Skeletal muscle tissue (tissue), 3 donors: ENCODE measurements at regions not wholly inside any gene's neighbourhood (a gene's known extent, or its start where the extent isn't known, plus 50 kb on each side); places are given as distances from the start of the nearest gene placed in this dataset.

Source experiments
- H3K27ac ChIP-seq: one replicate; pipeline ENCODE4 v1.7.0; 2013; ENCODE audit warnings: mild to moderate bottlenecking, low read depth, low read length, inconsistent platforms
- H3K27me3 ChIP-seq, 3 donors: one replicate each; pipeline ENCODE4 v1.7.0; 2013; ENCODE audit warnings: low read length in 3 of 3; ENCODE audit not compliant: control insufficient read depth in 3 of 3, insufficient read depth in 3 of 3
- H3K36me3 ChIP-seq, 3 donors: one replicate each; pipeline ENCODE4 v1.7.0; 2013; ENCODE audit warnings: low read length in 3 of 3; ENCODE audit not compliant: control insufficient read depth in 3 of 3, insufficient read depth in 3 of 3
- H3K4me1 ChIP-seq, 3 donors: one replicate each; pipeline ENCODE4 v1.7.0; 2013; ENCODE audit warnings: low read length in 3 of 3, mild to moderate bottlenecking in 3 of 3; ENCODE audit not compliant: control insufficient read depth in 3 of 3, insufficient read depth in 3 of 3
- H3K4me3 ChIP-seq, 3 donors: one replicate each; pipeline ENCODE4 v1.7.0; 2013; ENCODE audit warnings: low read length in 3 of 3
- H3K9ac ChIP-seq, 3 donors: one replicate each; pipeline ENCODE4 v1.7.0; 2013; ENCODE audit warnings: low read length in 3 of 3, mild to moderate bottlenecking in 3 of 3, moderate library complexity in 2 of 3, low read depth in 1 of 3
- H3K9me3 ChIP-seq, 3 donors: one replicate each; pipeline ENCODE4 v1.7.0; 2013; ENCODE audit warnings: low read length in 3 of 3; ENCODE audit not compliant: control insufficient read depth in 3 of 3
- donor health status: Osteomylitis.

- H3K36me3 ChIP-seq, result no peaks in the 10 kb centered on the region
- H3K9ac ChIP-seq, result no peak overlapping the region
- H3K27me3 ChIP-seq, result no peaks in the 10 kb centered on the region
- no peak overlapping the region for H3K27ac ChIP-seq
- no peaks in the 10 kb centered on the region for H3K4me1 ChIP-seq
- H3K4me3 ChIP-seq, result no peak overlapping the region
- H3K9me3 ChIP-seq, result peaks cover 0 to 2% (median 0%) of the 10 kb centered on the region in 3 donors
Observed at GRCh38 chr9:12980085-12980851, 205.4 kb downstream of the LURAP1L start.

DNA sequence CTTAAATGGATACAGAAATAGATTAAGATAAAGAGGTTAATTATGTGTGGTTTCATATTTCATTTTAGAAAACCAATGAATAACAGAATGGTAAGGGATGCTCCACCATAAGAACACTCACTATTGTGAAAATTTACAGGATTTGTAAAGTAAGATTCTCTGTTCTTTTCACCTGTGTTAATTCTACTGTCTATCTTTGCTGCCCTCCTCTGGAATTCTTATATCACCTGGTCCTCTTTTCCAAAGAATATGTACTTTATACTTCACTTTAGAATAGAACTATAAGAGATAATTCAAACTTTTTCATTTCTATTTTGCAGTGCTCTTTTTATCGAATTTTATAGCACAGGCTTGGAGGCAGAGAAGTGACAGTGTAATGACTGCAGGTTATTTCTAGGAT is 213.4 kb downstream of the LURAP1L start:
- Histone ChIP-seq H3K4me3 (no peak overlapping the region), H3K27me3 (no peaks in the 10 kb centered on the region), H3K9me3 (no peaks in the 10 kb centered on the region), H3K9ac (no peak overlapping the region), H3K27ac (no peak overlapping the region), H3K4me1 (no peaks in the 10 kb centered on the region), H3K36me3 (no peaks in the 10 kb centered on the region)

DNA sequence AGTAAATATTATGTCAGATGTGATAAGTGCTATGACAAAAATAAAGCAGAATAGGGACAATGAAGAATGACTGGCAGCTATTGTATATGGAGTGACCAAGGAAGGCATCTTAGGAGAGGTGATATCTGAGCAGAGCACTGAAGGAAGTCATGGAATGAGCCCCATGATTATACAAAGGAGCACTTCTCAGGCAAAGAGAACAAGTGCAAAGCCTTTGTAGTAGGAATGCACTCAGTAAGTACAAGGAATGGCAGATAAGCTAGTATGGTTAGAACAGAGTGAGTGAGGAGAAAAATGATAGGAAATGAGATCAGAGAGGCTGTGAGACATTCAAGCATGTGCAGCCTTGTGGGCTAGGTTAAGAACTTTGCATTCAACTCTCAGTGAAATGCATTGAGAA is 214.8 kb downstream of the LURAP1L start:
- no peaks in the 10 kb centered on the region for H3K4me1 ChIP-seq
- no peak overlapping the region for H3K4me3 ChIP-seq
- H3K36me3 ChIP-seq, result no peaks in the 10 kb centered on the region
- H3K9me3 ChIP-seq, result no peaks in the 10 kb centered on the region
- no peaks in the 10 kb centered on the region for H3K27me3 ChIP-seq
- H3K27ac ChIP-seq, result no peak overlapping the region
- H3K9ac ChIP-seq, result no peak overlapping the region

DNA sequence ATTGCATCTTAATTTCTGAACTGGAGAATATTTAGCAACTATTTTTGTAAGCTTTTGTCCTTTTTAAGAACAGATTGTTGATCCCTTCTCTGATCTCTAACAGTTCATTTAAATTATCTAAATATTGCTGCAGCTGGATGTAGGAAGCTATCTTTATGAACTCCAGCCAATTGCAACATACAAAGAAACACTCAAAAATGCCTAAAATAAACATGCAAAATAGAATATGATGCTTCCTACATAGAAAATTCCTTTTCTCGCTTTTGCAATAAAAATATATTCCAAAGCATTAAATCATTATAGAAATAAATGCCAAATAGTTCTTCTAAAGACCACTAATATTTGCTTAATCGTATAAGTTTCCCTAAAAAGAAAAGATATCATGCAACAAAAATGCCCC is 218.6 kb downstream of the LURAP1L start:
- H3K9ac ChIP-seq, result no peak overlapping the region
- H3K4me1 ChIP-seq, result no peaks in the 10 kb centered on the region
- H3K27ac ChIP-seq, result no peak overlapping the region

GRCh38 chr9:12997009-12997408 is 222.2 kb downstream of the LURAP1L start:
- Histone ChIP-seq H3K27ac (no peak overlapping the region), H3K4me3 (no peak overlapping the region), H3K9ac (no peak overlapping the region), H3K9me3 (no peaks in the 10 kb centered on the region), H3K4me1 (no peaks in the 10 kb centered on the region), H3K36me3 (no peaks in the 10 kb centered on the region), H3K27me3 (no peaks in the 10 kb centered on the region)

More for the DNA sequence above, 218.6 kb downstream of the LURAP1L start:
- Histone ChIP-seq H3K4me3 (no peak overlapping the region), H3K27me3 (no peaks in the 10 kb centered on the region), H3K36me3 (no peaks in the 10 kb centered on the region), H3K9me3 (no peaks in the 10 kb centered on the region)

DNA sequence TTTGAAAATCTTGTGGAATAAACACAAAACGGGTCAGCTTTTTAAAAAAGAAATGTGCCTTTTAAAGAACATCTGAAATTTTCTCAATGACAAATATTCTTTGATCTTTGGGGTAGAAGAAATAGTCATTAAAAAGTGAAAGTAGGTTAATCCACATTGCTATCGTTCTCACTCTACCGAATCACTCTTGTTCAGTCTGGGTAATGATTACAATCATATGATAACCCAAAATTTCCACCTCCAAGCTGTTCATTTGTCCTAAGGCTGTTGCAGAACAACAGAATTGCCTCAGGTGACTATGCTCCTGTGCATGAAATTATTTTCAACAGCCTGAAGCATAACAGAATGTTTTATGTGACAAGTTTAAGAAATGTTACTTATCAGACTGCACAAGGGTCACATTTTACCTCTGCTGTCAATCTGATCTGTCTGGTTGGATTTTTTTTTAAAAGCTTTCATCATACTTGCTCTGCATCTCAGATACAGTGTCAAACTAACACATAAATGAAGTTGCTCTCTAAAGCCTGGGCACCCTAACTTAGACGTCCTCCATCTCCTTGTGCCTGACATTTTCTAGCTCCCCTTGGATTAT is 227.3 kb downstream of the LURAP1L start:
- Histone ChIP-seq H3K36me3 (no peaks in the 10 kb centered on the region), H3K27ac (no peak overlapping the region), H3K9me3 (peaks cover 0 to 2% (median 0%) of the 10 kb centered on the region in 3 donors), H3K4me1 (no peaks in the 10 kb centered on the region), H3K27me3 (no peaks in the 10 kb centered on the region), H3K4me3 (no peak overlapping the region), H3K9ac (no peak overlapping the region)

GRCh38 chr9:13002740-13003139 is 227.9 kb downstream of the LURAP1L start:
- no peaks in the 10 kb centered on the region for H3K27me3 ChIP-seq
- H3K36me3 ChIP-seq, result no peaks in the 10 kb centered on the region
- no peak overlapping the region for H3K9ac ChIP-seq
- H3K4me1 ChIP-seq, result no peaks in the 10 kb centered on the region
- no peak overlapping the region for H3K27ac ChIP-seq
- H3K4me3 ChIP-seq, result no peak overlapping the region
- H3K9me3 ChIP-seq, result peaks cover 0 to 2% (median 0%) of the 10 kb centered on the region in 3 donors

DNA sequence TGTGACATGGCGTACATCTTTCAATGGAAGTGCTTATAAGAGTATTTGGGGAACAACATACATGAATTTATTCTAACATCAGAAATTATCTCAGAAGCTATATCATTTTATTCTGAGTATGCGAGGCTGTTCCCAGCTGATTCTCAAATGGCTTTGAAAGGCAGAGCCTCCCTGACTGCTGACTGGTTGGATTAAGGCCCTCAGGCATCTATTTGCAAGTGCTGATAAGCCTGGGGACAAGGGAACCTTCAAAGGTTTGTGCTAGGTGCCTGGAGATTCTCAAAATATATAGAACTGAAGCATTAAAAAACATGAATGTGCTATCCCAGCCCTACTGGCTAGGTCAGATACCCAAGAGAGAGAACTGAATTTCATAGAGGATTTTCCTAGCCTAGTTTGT is 235.1 kb downstream of the LURAP1L start:
- Histone ChIP-seq H3K4me3 (no peak overlapping the region), H3K9ac (no peak overlapping the region), H3K27ac (no peak overlapping the region), H3K4me1 (no peaks in the 10 kb centered on the region), H3K36me3 (no peaks in the 10 kb centered on the region), H3K9me3 (peaks cover 0 to 2% (median 0%) of the 10 kb centered on the region in 3 donors), H3K27me3 (no peaks in the 10 kb centered on the region)

DNA sequence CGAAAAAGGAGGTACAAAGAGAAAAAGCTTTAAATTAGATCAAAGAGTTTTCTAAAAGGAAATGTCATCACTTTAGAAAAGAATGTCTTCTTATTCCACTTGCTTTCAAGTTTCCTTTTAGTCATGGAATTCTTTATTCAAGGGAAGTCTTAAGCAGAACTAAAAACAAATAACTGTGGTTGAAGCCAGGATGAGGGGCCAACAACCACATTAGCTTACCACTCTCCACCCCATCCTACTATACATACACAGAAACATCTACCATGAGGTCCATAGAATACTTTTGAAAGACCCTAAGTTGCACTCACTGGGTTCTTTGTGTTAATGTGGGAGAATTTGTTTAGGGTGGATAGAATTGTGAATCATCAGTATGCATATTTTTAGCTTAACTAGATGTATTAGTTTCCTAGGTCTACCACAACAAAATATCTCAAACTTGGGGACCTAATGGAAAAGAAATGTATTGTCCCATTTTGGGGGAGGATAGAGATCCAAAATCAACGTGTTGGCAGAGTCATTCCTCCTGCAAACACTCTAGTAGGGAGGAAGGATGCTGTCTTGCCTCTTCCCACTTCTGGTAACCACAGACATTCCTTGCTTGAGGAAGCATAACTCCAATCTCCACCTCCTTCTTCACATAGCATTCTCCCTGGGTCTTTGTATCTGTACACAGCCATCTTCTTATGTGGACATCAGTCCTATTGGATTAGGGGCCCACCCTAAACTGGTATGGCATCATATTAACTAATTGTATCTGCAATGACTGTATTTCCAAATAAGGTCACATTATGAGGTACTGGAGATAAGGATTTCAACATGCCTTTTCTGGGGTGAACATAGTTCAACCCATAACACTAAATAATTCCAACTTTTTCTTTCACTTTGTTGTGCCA is 239.4 kb downstream of the LURAP1L start:
- no peak overlapping the region for H3K27ac ChIP-seq
- H3K9me3 ChIP-seq, result no peaks in the 10 kb centered on the region
- no peak overlapping the region for H3K4me3 ChIP-seq
- no peaks in the 10 kb centered on the region for H3K27me3 ChIP-seq
- H3K36me3 ChIP-seq, result no peaks in the 10 kb centered on the region
- H3K9ac ChIP-seq, result no peak overlapping the region
- H3K4me1 ChIP-seq, result no peaks in the 10 kb centered on the region

DNA sequence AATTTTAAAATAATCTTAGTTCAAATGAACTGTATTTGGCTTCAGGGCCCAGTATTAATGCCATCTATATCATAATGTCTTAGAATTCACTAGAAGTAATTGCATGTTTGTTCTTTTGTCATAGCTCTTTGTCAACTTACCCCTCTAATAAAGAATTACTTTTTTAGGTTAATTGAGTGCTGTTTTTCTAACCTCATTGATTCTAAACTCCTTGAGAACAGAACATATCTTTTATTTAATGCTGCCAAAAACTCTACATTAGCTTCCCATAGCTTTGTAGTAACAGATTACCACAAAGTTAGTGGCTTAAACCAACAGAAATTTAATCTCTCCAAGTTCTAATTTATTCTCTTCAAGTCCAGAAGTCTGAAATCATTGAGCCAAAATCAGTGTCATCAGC is 242.4 kb downstream of the LURAP1L start:
- H3K9me3 ChIP-seq, result no peaks in the 10 kb centered on the region
- H3K27me3 ChIP-seq, result no peaks in the 10 kb centered on the region
- no peaks in the 10 kb centered on the region for H3K36me3 ChIP-seq
- no peak overlapping the region for H3K27ac ChIP-seq
- H3K4me3 ChIP-seq, result no peak overlapping the region
- no peaks in the 10 kb centered on the region for H3K4me1 ChIP-seq
- no peak overlapping the region for H3K9ac ChIP-seq
